GM12801 (cell line): ENCODE measurements at regions not wholly inside any gene's neighbourhood (a gene's known extent, or its start where the extent isn't known, plus 50 kb on each side); places are given as distances from the start of the nearest gene placed in this dataset.

Experiments used
- CTCF ChIP-seq: IDR thresholded peaks from one replicate; pipeline ENCODE4 v1.5.1; 2011; ENCODE audit warnings: control low read depth; ENCODE audit not compliant: insufficient read length; ENCODE audit errors: extremely low read depth

- TF ChIP-seq CTCF = no peak
Measured at GRCh38 chr5:163789870-163790269, 284.5 kb downstream of the MAT2B start.

GRCh38 chr5:163790497-163790896 lies 285.1 kb downstream of the MAT2B start:
- no peak for TF ChIP-seq CTCF

- TF ChIP-seq CTCF = no peak
Measured at GRCh38 chr5:163794993-163795392, 289.6 kb downstream of the MAT2B start.

- TF ChIP-seq CTCF = no peak
Measured at GRCh38 chr5:163807781-163808180, 302.4 kb downstream of the MAT2B start.

GRCh38 chr5:163809473-163809872 lies 304.1 kb downstream of the MAT2B start:
- no peak for TF ChIP-seq CTCF

- TF ChIP-seq CTCF = no peak
Measured at GRCh38 chr5:163813900-163814299, 308.5 kb downstream of the MAT2B start.

- no peak for TF ChIP-seq CTCF
Measured at GRCh38 chr5:163815240-163815791, 309.9 kb downstream of the MAT2B start.
